ENCODE measurements at regions not wholly inside any gene's neighbourhood (a gene's known extent, or its start where the extent isn't known, plus 50 kb on each side); places are given as distances from the start of the nearest gene placed in this dataset.

DNA sequence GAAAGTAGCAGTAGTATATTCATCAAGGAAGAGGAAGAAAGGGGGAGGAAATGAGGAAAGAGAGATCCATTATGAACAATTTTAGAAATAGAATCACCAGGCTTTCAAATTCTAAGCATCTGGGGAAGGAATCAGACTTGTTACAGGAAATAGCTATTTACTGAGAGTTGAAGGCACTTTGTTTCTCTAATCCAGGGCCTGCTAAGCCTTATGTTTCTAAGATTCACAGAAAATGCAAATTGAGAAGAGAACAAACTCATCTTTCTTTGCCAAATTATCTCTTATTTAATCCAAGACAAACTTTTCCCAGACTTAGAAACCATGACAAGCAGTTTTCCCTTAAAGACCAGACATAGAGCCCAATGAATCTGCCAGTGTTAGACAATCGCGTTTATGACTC is 528.0 kb upstream of the NMUR2 start:
- Histone ChIP-seq H3K4me1 (no peaks in the 10 kb centered on the region), H3K27me3 (no peaks in the 10 kb centered on the region), H3K4me3 (no peak overlapping the region), H3K9me3 (no peaks in the 10 kb centered on the region), H3K36me3 (no peaks in the 10 kb centered on the region), H3K27ac (no peak overlapping the region)
- ATAC-seq (no peak), DNase-seq (no peak)
- no peak for TF ChIP-seq POLR2A (IDR thresholded peaks at IDR 0.05)
- TF ChIP-seq, protein P1, sequence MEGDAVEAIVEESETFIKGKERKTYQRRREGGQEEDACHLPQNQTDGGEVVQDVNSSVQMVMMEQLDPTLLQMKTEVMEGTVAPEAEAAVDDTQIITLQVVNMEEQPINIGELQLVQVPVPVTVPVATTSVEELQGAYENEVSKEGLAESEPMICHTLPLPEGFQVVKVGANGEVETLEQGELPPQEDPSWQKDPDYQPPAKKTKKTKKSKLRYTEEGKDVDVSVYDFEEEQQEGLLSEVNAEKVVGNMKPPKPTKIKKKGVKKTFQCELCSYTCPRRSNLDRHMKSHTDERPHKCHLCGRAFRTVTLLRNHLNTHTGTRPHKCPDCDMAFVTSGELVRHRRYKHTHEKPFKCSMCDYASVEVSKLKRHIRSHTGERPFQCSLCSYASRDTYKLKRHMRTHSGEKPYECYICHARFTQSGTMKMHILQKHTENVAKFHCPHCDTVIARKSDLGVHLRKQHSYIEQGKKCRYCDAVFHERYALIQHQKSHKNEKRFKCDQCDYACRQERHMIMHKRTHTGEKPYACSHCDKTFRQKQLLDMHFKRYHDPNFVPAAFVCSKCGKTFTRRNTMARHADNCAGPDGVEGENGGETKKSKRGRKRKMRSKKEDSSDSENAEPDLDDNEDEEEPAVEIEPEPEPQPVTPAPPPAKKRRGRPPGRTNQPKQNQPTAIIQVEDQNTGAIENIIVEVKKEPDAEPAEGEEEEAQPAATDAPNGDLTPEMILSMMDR (IDR thresholded peaks at IDR 0.05) = no peak
- WGBS (ENCODE audit: insufficient coverage, low coverage, low lambda C conversion rate, missing lambda C conversion rate) = 76% methylated on average over 2 of the region's 2 CpGs
- intact Hi-C loops (cut with DNase I) = no loop called here

GRCh38 chr5:152938630-152939029 is 533.6 kb upstream of the NMUR2 start:
- WGBS (ENCODE audit: insufficient coverage, low coverage, low lambda C conversion rate, missing lambda C conversion rate) = 33% methylated on average over 1 of the region's 1 CpG
- intact Hi-C loops (cut with DNase I) = no loop called here
- DNase-seq = no peak
- Histone ChIP-seq H3K4me3 (no peak overlapping the region), H3K27ac (no peak overlapping the region), H3K27me3 (no peaks in the 10 kb centered on the region), H3K36me3 (no peaks in the 10 kb centered on the region), H3K4me1 (no peaks in the 10 kb centered on the region), H3K9me3 (no peaks in the 10 kb centered on the region)
- TF ChIP-seq, protein P1 (IDR thresholded peaks at IDR 0.05) = no peak
- TF ChIP-seq POLR2A (IDR thresholded peaks at IDR 0.05) = no peak
- peak; percentile 45 to 76 (median 68) for ATAC-seq

DNA sequence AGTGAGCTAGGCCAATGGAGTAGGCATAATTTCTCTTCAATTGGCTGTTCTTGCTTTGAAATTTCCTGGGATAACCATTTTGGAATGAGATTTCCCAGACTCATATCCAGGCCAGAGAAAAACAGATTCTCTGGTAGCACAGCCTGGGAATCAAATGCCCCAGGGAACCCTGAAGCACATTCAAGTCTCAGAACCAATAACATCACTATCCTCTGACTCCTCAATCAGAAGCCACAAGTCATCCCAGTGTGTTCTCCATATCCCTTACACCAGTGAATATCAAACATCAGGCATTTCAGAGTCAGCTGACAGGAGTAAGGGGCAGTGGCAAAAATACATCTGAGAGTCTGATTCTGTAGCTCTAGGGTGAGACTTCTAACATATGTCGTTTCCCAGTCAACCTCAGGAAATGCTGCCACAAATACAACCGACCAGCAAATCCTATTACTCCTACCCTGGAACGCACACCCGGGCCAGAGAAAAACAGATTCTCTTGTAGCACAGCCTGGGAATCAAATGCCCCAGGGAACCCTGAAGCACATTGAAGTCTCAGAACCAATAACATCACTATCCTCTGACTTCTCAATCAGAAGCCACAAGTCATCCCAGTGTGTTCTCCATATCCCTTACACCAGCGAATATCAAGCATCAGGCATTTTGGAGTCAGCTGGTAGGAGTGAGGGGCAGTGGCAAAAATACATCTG is 537.7 kb upstream of the NMUR2 start:
- H3K9me3 ChIP-seq = no peaks in the 10 kb centered on the region
- ATAC-seq (no peak), DNase-seq (no peak)
- no peaks in the 10 kb centered on the region for H3K27me3 ChIP-seq
- WGBS (ENCODE audit: insufficient coverage, low coverage, low lambda C conversion rate, missing lambda C conversion rate) = 54% methylated on average over 2 of the region's 5 CpGs
- H3K36me3 ChIP-seq = no peaks in the 10 kb centered on the region
- TF ChIP-seq, protein P1 (IDR thresholded peaks at IDR 0.05) = no peak
- TF ChIP-seq POLR2A (IDR thresholded peaks at IDR 0.05) = no peak
- H3K4me1 ChIP-seq = no peaks in the 10 kb centered on the region
- no peak overlapping the region for H3K4me3 ChIP-seq
- no peak overlapping the region for H3K27ac ChIP-seq
- intact Hi-C loops (cut with DNase I) = no loop called here

DNA sequence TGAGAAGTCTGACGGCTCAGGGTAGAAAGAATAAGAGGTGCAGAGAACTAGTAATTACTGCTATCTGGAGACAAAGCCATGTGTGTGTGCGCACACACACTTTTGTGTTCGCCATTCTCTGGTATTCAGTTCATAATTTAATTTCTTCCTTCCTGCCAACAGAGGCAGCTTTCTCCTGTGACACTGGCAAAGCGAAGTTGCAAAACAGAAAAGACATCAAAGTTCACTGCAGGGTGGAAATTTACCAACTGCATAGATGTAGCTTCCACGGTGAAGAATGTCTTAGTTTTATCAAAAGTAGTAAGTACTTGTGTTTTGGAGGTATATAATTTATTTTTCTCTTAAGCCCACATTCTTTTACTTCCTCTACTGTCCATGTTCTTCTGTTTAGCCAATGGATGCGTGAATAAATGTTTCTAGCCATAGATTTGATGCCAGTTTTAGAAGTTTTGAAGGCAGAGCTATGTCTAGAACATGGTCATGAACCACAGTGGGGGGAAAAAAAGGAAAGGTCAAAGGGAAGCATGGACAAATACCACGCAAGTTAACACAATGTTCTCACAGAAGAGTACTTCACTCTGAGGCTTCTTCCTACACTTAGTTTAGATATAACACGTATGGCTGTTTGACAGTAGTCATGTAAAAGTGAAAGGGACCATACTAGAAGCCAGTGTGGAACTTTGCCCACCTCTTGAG is 536.5 kb upstream of the GRIA1 start:
- ATAC-seq (peak; percentile 87 to 91 (median 90)), DNase-seq (peak in 1 of 3 donors; percentile 56)
- Histone ChIP-seq H3K4me1 (peaks cover 0 to 12% (median 5%) of the 10 kb centered on the region in 4 donors), H3K4me3 (no peak overlapping the region), H3K36me3 (no peaks in the 10 kb centered on the region), H3K27ac (peak overlapping the region in 2 of 3 donors; percentile 51 to 62), H3K27me3 (no peaks in the 10 kb centered on the region), H3K9me3 (no peaks in the 10 kb centered on the region)
- intact Hi-C loops (cut with DNase I) = no loop called here
- WGBS (ENCODE audit: insufficient coverage, low coverage, low lambda C conversion rate, missing lambda C conversion rate) = 18% methylated on average over 8 of the region's 8 CpGs
- peak; percentile 32 for TF ChIP-seq POLR2A (IDR thresholded peaks at IDR 0.05)
- TF ChIP-seq, protein P1 (IDR thresholded peaks at IDR 0.05) = peak in 3 of 4 donors; percentile 16 to 29 (median 28)

Data from right lobe of liver (tissue), 6 donors.